ENCODE measurements at regions not wholly inside any gene's neighbourhood (a gene's known extent, or its start where the extent isn't known, plus 50 kb on each side); places are given as distances from the start of the nearest gene placed in this dataset.

GRCh38 chr3:26202169-26202568 is 412.3 kb downstream of the OXSM start:
- H4K91ac ChIP-seq (ENCODE audit: low read depth, low read length): no peak overlapping the region
- H3K9ac ChIP-seq (ENCODE audit: low read length): no peak overlapping the region
- H3K23ac ChIP-seq (ENCODE audit: low read length): no peak overlapping the region
- no peak overlapping the region for H3K4ac ChIP-seq (ENCODE audit: low read depth, low read length)
- H3K9me3 ChIP-seq (ENCODE audit: insufficient read depth, low read depth, low read length): no peaks in the 10 kb centered on the region
- H3K27me3 ChIP-seq (ENCODE audit: insufficient read depth, low read length): no peaks in the 10 kb centered on the region
- H3K27ac ChIP-seq (ENCODE audit: low read depth, low read length): no peak overlapping the region
- no peaks in the 10 kb centered on the region for H3K79me1 ChIP-seq (ENCODE audit: low read length)
- no peak overlapping the region for H3K4me3 ChIP-seq (ENCODE audit: low read depth, low read length)
- DNase-seq: no peak
- H4K8ac ChIP-seq (ENCODE audit: low read depth, low read length): no peak overlapping the region
- H3K79me2 ChIP-seq (ENCODE audit: control insufficient read depth, insufficient read depth, low read length, poor library complexity): no peaks in the 10 kb centered on the region
- H3K36me3 ChIP-seq (ENCODE audit: control insufficient read depth in 1 of 2, insufficient read depth in 2 of 2, low read length in 2 of 2): no peaks in the 10 kb centered on the region
- H3K14ac ChIP-seq (ENCODE audit: low read length): no peak overlapping the region
- H3K4me1 ChIP-seq (ENCODE audit: control insufficient read depth in 1 of 2, insufficient read depth in 2 of 2, low read length in 2 of 2): no peaks in the 10 kb centered on the region
- no peak overlapping the region for H2BK12ac ChIP-seq (ENCODE audit: low read length)
- H3K18ac ChIP-seq (ENCODE audit: low read length): no peak overlapping the region
- no peak overlapping the region for H3K4me2 ChIP-seq (ENCODE audit: low read length)
- no peak overlapping the region for H4K12ac ChIP-seq (ENCODE audit: low read depth, low read length)
- no peak overlapping the region for H2BK5ac ChIP-seq (ENCODE audit: low read depth, low read length, poor library complexity)
- H2BK120ac ChIP-seq (ENCODE audit: insufficient read depth, low read length, poor library complexity): no peak overlapping the region
- no peak overlapping the region for H2AFZ ChIP-seq (ENCODE audit: insufficient read depth, low read length, poor library complexity)
- H2AK5ac ChIP-seq (ENCODE audit: low read length): no peak overlapping the region
- WGBS (ENCODE audit: extremely low coverage, insufficient coverage, insufficient read length): no CpG with 5 or more reads among the region's 3 CpGs

- no peak for DNase-seq
- Histone ChIP-seq H3K14ac (ENCODE audit: low read length) (no peak overlapping the region), H2AK5ac (ENCODE audit: low read length) (no peak overlapping the region), H3K18ac (ENCODE audit: low read length) (no peak overlapping the region), H3K9ac (ENCODE audit: low read length) (no peak overlapping the region), H3K27me3 (ENCODE audit: insufficient read depth, low read length) (no peaks in the 10 kb centered on the region), H2BK120ac (ENCODE audit: insufficient read depth, low read length, poor library complexity) (no peak overlapping the region), H3K4me3 (ENCODE audit: low read depth, low read length) (no peak overlapping the region), H3K79me2 (ENCODE audit: control insufficient read depth, insufficient read depth, low read length, poor library complexity) (no peaks in the 10 kb centered on the region), H3K23ac (ENCODE audit: low read length) (no peak overlapping the region), H2AFZ (ENCODE audit: insufficient read depth, low read length, poor library complexity) (no peak overlapping the region), H4K12ac (ENCODE audit: low read depth, low read length) (no peak overlapping the region), H3K9me3 (ENCODE audit: insufficient read depth, low read depth, low read length) (no peaks in the 10 kb centered on the region), H4K91ac (ENCODE audit: low read depth, low read length) (no peak overlapping the region), H4K8ac (ENCODE audit: low read depth, low read length) (no peak overlapping the region), H3K4ac (ENCODE audit: low read depth, low read length) (no peak overlapping the region), H3K79me1 (ENCODE audit: low read length) (no peaks in the 10 kb centered on the region), H3K36me3 (ENCODE audit: control insufficient read depth in 1 of 2, insufficient read depth in 2 of 2, low read length in 2 of 2) (no peaks in the 10 kb centered on the region), H3K27ac (ENCODE audit: low read depth, low read length) (no peak overlapping the region), H3K4me2 (ENCODE audit: low read length) (no peak overlapping the region), H2BK5ac (ENCODE audit: low read depth, low read length, poor library complexity) (no peak overlapping the region), H3K4me1 (ENCODE audit: control insufficient read depth in 1 of 2, insufficient read depth in 2 of 2, low read length in 2 of 2) (no peaks in the 10 kb centered on the region), H2BK12ac (ENCODE audit: low read length) (no peak overlapping the region)
- no CpG with 5 or more reads among the region's 1 CpG for WGBS (ENCODE audit: extremely low coverage, insufficient coverage, insufficient read length)
Measured at GRCh38 chr3:26205475-26205874, 415.6 kb downstream of the OXSM start.

GRCh38 chr3:26208201-26208600 is 414.4 kb upstream of the LRRC3B start:
- Histone ChIP-seq H3K27ac (ENCODE audit: low read depth, low read length) (no peak overlapping the region), H2AK5ac (ENCODE audit: low read length) (no peak overlapping the region), H3K9me3 (ENCODE audit: insufficient read depth, low read depth, low read length) (no peaks in the 10 kb centered on the region), H3K9ac (ENCODE audit: low read length) (no peak overlapping the region), H3K23ac (ENCODE audit: low read length) (no peak overlapping the region), H3K4me2 (ENCODE audit: low read length) (no peak overlapping the region), H2AFZ (ENCODE audit: insufficient read depth, low read length, poor library complexity) (no peak overlapping the region), H3K18ac (ENCODE audit: low read length) (no peak overlapping the region), H3K79me2 (ENCODE audit: control insufficient read depth, insufficient read depth, low read length, poor library complexity) (no peaks in the 10 kb centered on the region), H3K27me3 (ENCODE audit: insufficient read depth, low read length) (no peaks in the 10 kb centered on the region), H4K91ac (ENCODE audit: low read depth, low read length) (no peak overlapping the region), H3K36me3 (ENCODE audit: control insufficient read depth in 1 of 2, insufficient read depth in 2 of 2, low read length in 2 of 2) (no peaks in the 10 kb centered on the region), H3K4me1 (ENCODE audit: control insufficient read depth in 1 of 2, insufficient read depth in 2 of 2, low read length in 2 of 2) (no peaks in the 10 kb centered on the region), H2BK120ac (ENCODE audit: insufficient read depth, low read length, poor library complexity) (no peak overlapping the region), H2BK5ac (ENCODE audit: low read depth, low read length, poor library complexity) (no peak overlapping the region), H3K79me1 (ENCODE audit: low read length) (no peaks in the 10 kb centered on the region), H3K4me3 (ENCODE audit: low read depth, low read length) (no peak overlapping the region), H4K12ac (ENCODE audit: low read depth, low read length) (no peak overlapping the region), H3K4ac (ENCODE audit: low read depth, low read length) (no peak overlapping the region), H4K8ac (ENCODE audit: low read depth, low read length) (no peak overlapping the region), H3K14ac (ENCODE audit: low read length) (no peak overlapping the region), H2BK12ac (ENCODE audit: low read length) (no peak overlapping the region)
- WGBS (ENCODE audit: extremely low coverage, insufficient coverage, insufficient read length): no CpG with 5 or more reads among the region's 4 CpGs
- DNase-seq: no peak

- Histone ChIP-seq H2AK5ac (ENCODE audit: low read length) (no peak overlapping the region), H4K12ac (ENCODE audit: low read depth, low read length) (no peak overlapping the region), H2AFZ (ENCODE audit: insufficient read depth, low read length, poor library complexity) (no peak overlapping the region), H4K91ac (ENCODE audit: low read depth, low read length) (no peak overlapping the region), H3K9me3 (ENCODE audit: insufficient read depth, low read depth, low read length) (no peaks in the 10 kb centered on the region), H3K4me1 (ENCODE audit: control insufficient read depth in 1 of 2, insufficient read depth in 2 of 2, low read length in 2 of 2) (no peaks in the 10 kb centered on the region), H3K4ac (ENCODE audit: low read depth, low read length) (no peak overlapping the region), H3K36me3 (ENCODE audit: control insufficient read depth in 1 of 2, insufficient read depth in 2 of 2, low read length in 2 of 2) (no peaks in the 10 kb centered on the region), H3K79me2 (ENCODE audit: control insufficient read depth, insufficient read depth, low read length, poor library complexity) (no peaks in the 10 kb centered on the region), H3K4me3 (ENCODE audit: low read depth, low read length) (no peak overlapping the region), H4K8ac (ENCODE audit: low read depth, low read length) (no peak overlapping the region), H3K23ac (ENCODE audit: low read length) (no peak overlapping the region), H3K9ac (ENCODE audit: low read length) (no peak overlapping the region), H3K27me3 (ENCODE audit: insufficient read depth, low read length) (no peaks in the 10 kb centered on the region), H3K27ac (ENCODE audit: low read depth, low read length) (no peak overlapping the region), H2BK5ac (ENCODE audit: low read depth, low read length, poor library complexity) (no peak overlapping the region), H3K18ac (ENCODE audit: low read length) (no peak overlapping the region), H3K14ac (ENCODE audit: low read length) (no peak overlapping the region), H2BK12ac (ENCODE audit: low read length) (no peak overlapping the region), H3K4me2 (ENCODE audit: low read length) (no peak overlapping the region), H2BK120ac (ENCODE audit: insufficient read depth, low read length, poor library complexity) (no peak overlapping the region), H3K79me1 (ENCODE audit: low read length) (no peaks in the 10 kb centered on the region)
- no CpG with 5 or more reads among the region's 2 CpGs for WGBS (ENCODE audit: extremely low coverage, insufficient coverage, insufficient read length)
- no peak for DNase-seq
Measured at GRCh38 chr3:26229801-26230200, 392.8 kb upstream of the LRRC3B start.
